Keratinocyte (primary cell): ENCODE measurements at regions not wholly inside any gene's neighbourhood (a gene's known extent, or its start where the extent isn't known, plus 50 kb on each side); places are given as distances from the start of the nearest gene placed in this dataset.

Source experiments
- EZH2 ChIP-seq: IDR thresholded peaks from one replicate; pipeline ENCODE4 v1.6.1; 2012; ENCODE audit warnings: inconsistent platforms, mild to moderate bottlenecking, low read length, moderate library complexity
- TF ChIP-seq, protein P1 (sequence below), 3 experiments: IDR thresholded peaks in 1 of 3; conservative IDR thresholded peaks in 1 of 3; optimal IDR thresholded peaks in 1 of 3; 2 replicates in 2 of 3; 3 replicates in 1 of 3; pipeline versions ENCODE3 to v1.5.1; 2011; ENCODE audit warnings: low read length in 3 of 3, mild to moderate bottlenecking in 3 of 3, moderate library complexity in 2 of 3, control low read depth in 1 of 3, inconsistent platforms in 1 of 3; ENCODE audit not compliant: insufficient read depth in 2 of 3; ENCODE audit errors: extremely low read depth in 1 of 3

DNA sequence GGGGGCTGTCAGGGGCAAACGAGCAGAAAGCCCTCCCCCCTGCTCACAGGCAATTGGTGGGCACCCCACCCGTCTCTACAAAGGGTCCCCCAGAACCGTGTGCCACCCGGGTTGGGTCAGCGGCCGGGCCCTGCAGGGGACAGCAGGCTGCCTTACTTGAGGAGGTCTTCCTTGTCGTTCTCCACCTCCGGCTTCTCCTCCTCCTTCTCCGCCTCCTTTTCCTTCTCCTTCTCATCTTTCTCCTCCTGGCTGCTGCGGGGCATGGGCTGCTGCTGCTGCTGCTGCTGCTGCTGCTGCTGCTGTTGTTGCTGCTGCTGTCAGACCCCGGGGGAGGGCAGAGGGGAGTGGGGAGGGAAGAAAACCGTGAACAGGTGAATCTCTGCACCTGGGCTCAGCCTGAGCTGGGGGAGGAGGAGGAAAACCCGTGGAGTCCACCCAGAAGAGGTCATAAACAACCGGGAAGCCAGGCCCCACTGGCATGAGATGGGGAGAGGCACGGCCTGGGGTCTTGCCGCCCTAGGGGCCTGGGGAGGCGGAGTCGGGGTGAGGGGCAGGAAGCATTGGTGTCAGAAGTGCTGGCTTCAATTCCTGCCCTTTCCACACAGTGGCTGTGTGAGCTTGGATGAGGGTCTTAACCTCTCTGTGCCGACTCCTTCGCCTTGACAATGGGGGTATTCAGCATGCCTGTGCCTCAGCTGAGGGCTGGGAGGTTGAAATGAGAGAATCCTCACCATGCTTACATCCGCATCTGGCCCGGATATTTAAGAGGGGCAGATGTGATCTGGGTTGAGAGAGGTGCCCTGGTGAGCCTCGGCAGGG lies 107.6 kb downstream of the RFLNA start:
- TF ChIP-seq, protein P1, sequence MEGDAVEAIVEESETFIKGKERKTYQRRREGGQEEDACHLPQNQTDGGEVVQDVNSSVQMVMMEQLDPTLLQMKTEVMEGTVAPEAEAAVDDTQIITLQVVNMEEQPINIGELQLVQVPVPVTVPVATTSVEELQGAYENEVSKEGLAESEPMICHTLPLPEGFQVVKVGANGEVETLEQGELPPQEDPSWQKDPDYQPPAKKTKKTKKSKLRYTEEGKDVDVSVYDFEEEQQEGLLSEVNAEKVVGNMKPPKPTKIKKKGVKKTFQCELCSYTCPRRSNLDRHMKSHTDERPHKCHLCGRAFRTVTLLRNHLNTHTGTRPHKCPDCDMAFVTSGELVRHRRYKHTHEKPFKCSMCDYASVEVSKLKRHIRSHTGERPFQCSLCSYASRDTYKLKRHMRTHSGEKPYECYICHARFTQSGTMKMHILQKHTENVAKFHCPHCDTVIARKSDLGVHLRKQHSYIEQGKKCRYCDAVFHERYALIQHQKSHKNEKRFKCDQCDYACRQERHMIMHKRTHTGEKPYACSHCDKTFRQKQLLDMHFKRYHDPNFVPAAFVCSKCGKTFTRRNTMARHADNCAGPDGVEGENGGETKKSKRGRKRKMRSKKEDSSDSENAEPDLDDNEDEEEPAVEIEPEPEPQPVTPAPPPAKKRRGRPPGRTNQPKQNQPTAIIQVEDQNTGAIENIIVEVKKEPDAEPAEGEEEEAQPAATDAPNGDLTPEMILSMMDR (optimal IDR thresholded peaks at IDR 0.05 in 1 of 3, IDR thresholded peaks at IDR 0.05 in 1 of 3, conservative IDR thresholded peaks at IDR 0.05 in 1 of 3; ENCODE audit: extremely low read depth in 1 of 3, insufficient read depth in 2 of 3, low read length in 3 of 3) = no peak
- TF ChIP-seq EZH2 = no peak
